Vagina (tissue), 2 donors: ENCODE measurements at regions not wholly inside any gene's neighbourhood (a gene's known extent, or its start where the extent isn't known, plus 50 kb on each side); places are given as distances from the start of the nearest gene placed in this dataset.

Experiments
- CTCF ChIP-seq, 3 experiments: fragments of 450-650 bp in 2 of 3; fragments of 200-600 bp in 1 of 3; sonication (generic) in 1 of 3; IDR thresholded peaks; one replicate each; pipeline ENCODE4 v1.5.1; 2017 to 2019; ENCODE audit warnings: antibody characterized with exemption in 3 of 3, mild to moderate bottlenecking in 2 of 3, moderate library complexity in 2 of 3
- POLR2A ChIP-seq, 2 donors: fragments of 450-650 bp; IDR thresholded peaks; one replicate each; pipeline ENCODE4 v1.6.1; 2017; ENCODE audit warnings: antibody characterized with exemption in 2 of 2, mild to moderate bottlenecking in 2 of 2, moderate library complexity in 2 of 2

- no peak for TF ChIP-seq CTCF (IDR thresholded peaks at IDR 0.05)
- TF ChIP-seq POLR2A (IDR thresholded peaks at IDR 0.05), result no peak
Observed at GRCh38 chr10:131638049-131638879, 262.5 kb upstream of the PPP2R2D start.
